ENCODE measurements at regions not wholly inside any gene's neighbourhood (a gene's known extent, or its start where the extent isn't known, plus 50 kb on each side); places are given as distances from the start of the nearest gene placed in this dataset.

DNA sequence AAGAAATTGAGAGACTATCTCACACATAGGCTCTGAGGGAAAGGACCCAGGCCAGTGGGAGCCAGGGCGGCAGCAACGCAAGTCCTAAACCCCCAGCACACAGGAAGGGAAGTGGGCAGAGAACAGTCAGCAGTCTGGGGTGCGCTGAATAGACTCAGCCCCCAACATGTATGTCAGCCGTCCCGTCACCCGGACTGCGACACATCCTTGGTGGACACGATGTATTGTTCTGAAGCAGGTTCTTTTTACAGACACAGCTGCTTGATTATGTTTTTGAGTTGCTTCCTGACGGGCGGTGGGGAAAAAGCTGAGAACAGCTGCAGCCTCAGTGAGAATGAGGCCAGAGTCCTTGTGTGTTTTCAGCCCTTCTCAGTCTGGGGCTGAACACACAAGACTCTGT lies 64.1 kb upstream of the CXCL14 start:
- H3K27ac Mint-ChIP-seq: no peak overlapping the region
- H3K4me3 Mint-ChIP-seq: no peak overlapping the region

DNA sequence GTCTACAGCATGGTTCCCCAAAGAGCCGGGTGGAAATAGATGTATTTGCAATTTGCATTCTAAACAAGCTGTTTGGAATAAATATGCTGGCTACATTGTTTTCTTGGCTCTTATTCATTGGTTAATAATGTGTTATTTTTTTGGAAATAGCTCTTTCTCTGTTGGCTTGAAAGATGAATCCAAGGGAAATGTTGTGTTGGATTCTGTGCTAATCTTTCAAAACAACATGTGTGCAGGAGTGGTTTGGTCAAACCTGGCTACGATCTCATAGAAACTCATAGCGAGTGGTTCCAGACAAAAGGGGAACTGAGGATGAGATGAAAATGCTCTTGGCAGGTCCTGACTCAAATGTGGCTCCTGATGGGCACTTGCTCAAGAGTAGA lies 63.7 kb upstream of the CXCL14 start:
- Mint-ChIP-seq H3K4me1 (no peaks in the 10 kb centered on the region), H3K4me3 (no peak overlapping the region), H3K27ac (no peak overlapping the region), H3K27me3 (peaks cover 8% of the 10 kb centered on the region), H3K36me3 (no peaks in the 10 kb centered on the region), H3K9me3 (no peaks in the 10 kb centered on the region)

More for the DNA sequence above, 64.1 kb upstream of the CXCL14 start:
- Mint-ChIP-seq H3K36me3 (no peaks in the 10 kb centered on the region), H3K9me3 (no peaks in the 10 kb centered on the region), H3K4me1 (no peaks in the 10 kb centered on the region), H3K27me3 (peaks cover 8% of the 10 kb centered on the region)

DNA sequence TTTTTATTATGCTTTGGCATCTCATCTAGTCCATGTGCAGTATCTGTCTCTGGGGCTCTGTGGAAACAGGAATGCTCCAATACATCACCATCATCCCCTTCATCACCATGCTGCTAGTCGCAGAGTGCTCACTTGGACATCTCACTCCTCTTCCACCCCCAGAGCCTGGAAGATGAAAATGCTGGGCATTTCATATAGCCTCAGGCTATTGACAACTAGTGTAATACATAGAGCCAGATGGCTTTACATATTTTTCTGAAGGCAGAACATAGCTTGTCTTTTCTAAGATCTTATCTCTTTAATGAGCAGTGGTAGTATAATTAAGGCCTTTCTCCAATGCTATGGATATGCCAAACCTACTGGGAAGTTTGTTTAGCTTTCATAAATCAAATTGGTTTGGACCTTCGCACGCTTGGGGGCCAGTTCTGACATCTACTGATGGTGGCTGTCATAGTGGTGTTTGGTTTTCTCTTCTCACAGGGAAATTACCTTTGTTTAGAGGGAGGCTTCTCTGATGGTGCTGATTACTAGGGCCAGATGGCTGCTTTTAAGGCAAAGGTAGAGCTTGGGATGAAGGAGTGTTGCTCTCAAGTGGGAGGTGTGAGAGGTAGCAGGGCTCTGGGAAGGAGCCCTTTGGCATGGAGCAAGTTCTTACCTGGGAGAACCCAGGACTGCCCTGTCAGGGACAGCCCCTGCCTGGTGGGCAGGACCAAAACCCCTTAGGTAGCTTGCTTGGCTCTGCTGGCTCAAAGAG lies 63.1 kb upstream of the CXCL14 start:
- H3K9me3 Mint-ChIP-seq: no peaks in the 10 kb centered on the region
- H3K27me3 Mint-ChIP-seq: peaks cover 10% of the 10 kb centered on the region
- H3K36me3 Mint-ChIP-seq: no peaks in the 10 kb centered on the region
- no peak overlapping the region for H3K27ac Mint-ChIP-seq
- no peaks in the 10 kb centered on the region for H3K4me1 Mint-ChIP-seq
- no peak overlapping the region for H3K4me3 Mint-ChIP-seq

DNA sequence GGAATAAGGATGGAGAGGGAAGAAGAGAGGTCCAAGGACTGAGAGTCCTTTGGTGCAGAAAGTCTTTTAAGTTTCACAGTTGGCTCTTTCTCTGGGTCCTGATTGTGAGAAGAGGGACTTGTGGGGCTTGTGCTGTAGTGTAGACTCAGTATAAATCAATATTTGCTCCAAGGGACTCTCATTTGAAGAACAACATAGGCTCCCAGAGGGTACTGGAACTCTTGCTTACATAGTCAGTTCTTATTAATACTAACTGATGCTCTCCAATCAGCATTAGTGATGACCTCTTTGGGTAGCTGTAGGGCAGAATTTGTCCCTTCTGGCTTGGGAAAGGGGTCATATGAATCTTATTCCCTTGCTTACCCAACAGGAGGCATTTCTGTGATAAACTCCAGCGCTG lies 62.5 kb upstream of the CXCL14 start:
- no peak overlapping the region for H3K4me3 Mint-ChIP-seq
- H3K27ac Mint-ChIP-seq: no peak overlapping the region
- peaks cover 12% of the 10 kb centered on the region for H3K27me3 Mint-ChIP-seq
- H3K9me3 Mint-ChIP-seq: no peaks in the 10 kb centered on the region
- no peaks in the 10 kb centered on the region for H3K4me1 Mint-ChIP-seq
- no peaks in the 10 kb centered on the region for H3K36me3 Mint-ChIP-seq

DNA sequence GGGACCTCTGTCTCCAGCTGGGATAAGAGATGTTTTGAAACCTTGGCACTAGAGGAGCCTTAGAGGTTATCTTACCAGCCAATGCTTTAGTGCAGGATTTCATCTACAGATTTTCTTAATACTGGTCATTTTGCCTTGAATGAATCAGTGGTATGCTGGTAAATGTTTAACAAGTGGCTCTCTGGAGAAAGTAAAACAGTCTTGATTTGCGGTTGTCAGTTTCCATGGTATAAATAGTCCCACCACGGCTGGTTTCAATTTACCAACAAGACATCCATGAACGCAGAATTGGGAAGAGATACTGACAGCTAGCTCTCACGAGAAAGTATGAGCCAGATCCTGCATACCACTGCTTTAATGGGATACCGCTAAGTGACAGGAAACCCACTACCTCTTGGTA lies 56.7 kb upstream of the CXCL14 start:
- H3K36me3 Mint-ChIP-seq: no peaks in the 10 kb centered on the region
- no peaks in the 10 kb centered on the region for H3K4me1 Mint-ChIP-seq
- peaks cover 13% of the 10 kb centered on the region for H3K27me3 Mint-ChIP-seq
- H3K4me3 Mint-ChIP-seq: no peak overlapping the region
- H3K9me3 Mint-ChIP-seq: no peaks in the 10 kb centered on the region
- no peak overlapping the region for H3K27ac Mint-ChIP-seq

DNA sequence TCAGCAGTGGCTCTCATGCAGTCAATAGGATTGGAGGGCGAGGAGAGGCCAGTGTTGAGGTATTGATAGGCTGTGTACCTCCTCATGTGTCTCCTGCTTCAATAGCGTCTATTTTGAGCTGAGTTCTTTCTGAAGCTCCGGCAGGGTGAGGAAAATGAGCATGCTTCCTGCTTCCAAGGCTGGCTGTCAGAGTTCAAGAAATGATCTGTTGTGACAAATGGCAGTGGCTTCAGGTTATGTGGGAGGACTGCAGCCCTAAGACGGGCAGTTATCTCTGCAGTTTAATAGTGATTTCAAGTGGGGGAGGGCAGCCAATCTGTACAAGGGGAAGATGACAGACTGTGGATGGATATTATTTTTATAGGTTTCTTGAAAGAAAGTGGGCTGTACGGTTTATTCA lies 54.0 kb upstream of the CXCL14 start:
- Mint-ChIP-seq H3K36me3 (no peaks in the 10 kb centered on the region), H3K9me3 (no peaks in the 10 kb centered on the region), H3K4me1 (no peaks in the 10 kb centered on the region), H3K27ac (no peak overlapping the region), H3K4me3 (no peak overlapping the region), H3K27me3 (peaks cover 7% of the 10 kb centered on the region)

DNA sequence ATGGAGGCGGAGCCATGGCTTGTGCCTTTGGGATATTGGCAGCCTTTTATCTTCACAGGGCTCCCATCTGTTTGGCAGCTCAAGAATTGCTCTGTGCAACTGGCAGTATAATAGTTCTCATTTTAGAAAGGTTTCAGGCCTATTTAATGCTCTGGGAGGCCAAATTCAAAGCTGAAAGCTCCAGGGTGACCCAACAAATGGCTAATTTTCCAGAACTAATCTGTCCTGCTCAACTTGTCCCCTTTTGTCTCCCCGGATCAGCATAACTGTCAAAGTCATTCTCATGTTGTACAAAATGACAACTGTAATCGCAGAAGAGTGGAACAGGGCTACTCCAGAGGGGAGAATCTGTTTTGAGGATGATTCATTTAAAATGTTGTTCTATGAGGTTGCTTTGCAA lies 52.6 kb upstream of the CXCL14 start:
- no peak overlapping the region for H3K27ac Mint-ChIP-seq
- no peak overlapping the region for H3K4me3 Mint-ChIP-seq
- no peaks in the 10 kb centered on the region for H3K9me3 Mint-ChIP-seq
- no peaks in the 10 kb centered on the region for H3K4me1 Mint-ChIP-seq
- H3K36me3 Mint-ChIP-seq: no peaks in the 10 kb centered on the region
- peaks cover 3% of the 10 kb centered on the region for H3K27me3 Mint-ChIP-seq

DNA sequence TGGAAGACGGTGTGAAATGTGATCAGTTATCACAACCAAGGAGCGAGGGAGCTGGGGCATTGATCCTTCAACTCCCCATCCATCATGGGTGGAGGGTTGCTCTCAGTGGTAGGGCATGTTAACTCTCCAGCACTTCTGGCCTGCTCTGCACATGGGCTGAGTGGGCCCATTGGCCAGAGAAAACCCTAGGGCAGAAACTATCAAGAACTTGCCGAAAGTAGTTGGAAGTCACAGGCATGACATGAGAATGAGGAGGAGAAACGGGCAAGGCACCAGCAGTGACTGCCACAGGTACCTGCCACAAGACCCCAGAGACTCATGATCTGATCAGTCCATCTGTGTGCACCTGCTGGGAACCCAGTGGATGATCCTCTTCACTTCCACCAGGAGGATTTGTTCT lies 50.9 kb upstream of the CXCL14 start:
- no peak overlapping the region for H3K27ac Mint-ChIP-seq
- H3K9me3 Mint-ChIP-seq: no peaks in the 10 kb centered on the region
- H3K4me3 Mint-ChIP-seq: no peak overlapping the region
- H3K4me1 Mint-ChIP-seq: no peaks in the 10 kb centered on the region
- H3K36me3 Mint-ChIP-seq: no peaks in the 10 kb centered on the region
- H3K27me3 Mint-ChIP-seq: no peaks in the 10 kb centered on the region

DNA sequence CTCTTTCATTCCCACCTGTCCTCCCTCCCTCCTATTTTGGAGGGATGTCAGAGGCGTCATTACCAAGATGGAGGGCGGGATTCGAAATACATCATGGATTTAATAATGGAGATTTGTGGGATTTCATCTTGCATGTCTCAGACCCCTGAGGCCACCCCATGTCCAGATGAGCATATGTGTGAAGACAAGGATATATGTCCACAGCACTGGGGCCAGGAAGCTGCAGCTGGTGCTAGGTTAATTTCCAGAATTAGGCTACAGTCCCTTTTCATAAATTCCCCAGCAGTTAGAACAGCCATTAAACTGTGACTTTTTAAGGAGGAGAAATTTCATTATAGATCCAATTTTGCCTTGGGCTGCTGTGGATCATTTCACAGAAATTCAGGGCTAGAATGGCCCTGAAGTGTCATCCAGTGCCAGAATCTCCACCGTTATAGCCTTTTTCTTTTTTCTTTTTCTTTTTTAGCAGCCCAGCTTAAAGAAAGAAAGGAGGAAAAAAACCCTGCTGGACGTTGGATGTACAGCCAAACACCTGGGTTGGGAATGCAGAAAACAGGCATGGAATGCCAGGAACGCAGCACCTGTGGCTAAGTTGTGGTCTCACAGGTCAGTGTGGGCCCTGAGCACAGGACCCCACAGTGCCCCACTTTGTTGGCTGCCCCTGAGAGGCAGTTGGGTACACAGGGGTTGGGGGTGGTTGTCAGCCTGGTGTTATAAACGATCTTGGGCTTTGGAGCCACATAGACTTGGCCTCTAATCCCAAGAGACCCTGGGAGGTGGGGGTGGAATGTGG lies 50.2 kb upstream of the CXCL14 start:
- H3K9me3 Mint-ChIP-seq: no peaks in the 10 kb centered on the region
- peaks cover 2% of the 10 kb centered on the region for H3K27me3 Mint-ChIP-seq
- H3K4me3 Mint-ChIP-seq: no peak overlapping the region
- no peaks in the 10 kb centered on the region for H3K36me3 Mint-ChIP-seq
- H3K4me1 Mint-ChIP-seq: no peaks in the 10 kb centered on the region
- no peak overlapping the region for H3K27ac Mint-ChIP-seq
